ENCODE measurements at regions not wholly inside any gene's neighbourhood (a gene's known extent, or its start where the extent isn't known, plus 50 kb on each side); places are given as distances from the start of the nearest gene placed in this dataset.

DNA sequence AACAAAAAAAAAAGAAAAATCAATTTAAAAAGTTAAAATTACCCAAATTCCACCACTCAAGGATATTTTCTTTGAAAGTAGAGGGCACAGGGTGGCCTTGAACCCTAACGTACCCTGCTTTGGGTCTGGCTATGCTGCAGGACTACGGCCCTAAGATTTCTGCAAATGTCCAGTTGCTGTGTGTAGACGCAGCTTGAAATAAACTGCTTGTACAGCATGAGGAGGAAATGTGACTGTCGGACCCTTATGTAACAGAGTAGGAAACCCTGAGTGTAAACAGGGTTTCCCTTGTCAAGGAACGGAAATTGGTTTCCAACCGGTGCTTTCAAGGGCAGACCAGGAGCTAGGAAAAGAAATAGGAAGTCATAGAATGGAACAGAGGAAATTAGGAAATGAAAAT, 60.7 kb upstream of the SHLD1 start:
- Histone ChIP-seq H3K4me3 (ENCODE audit: low read depth, low read length) (no peak overlapping the region), H3K4me1 (ENCODE audit: control insufficient read depth, insufficient read depth, low read length) (no peaks in the 10 kb centered on the region), H3K36me3 (ENCODE audit: control insufficient read depth in 2 of 2, insufficient read depth in 1 of 2, low read length in 2 of 2) (no peaks in the 10 kb centered on the region), H3K27ac (ENCODE audit: extremely low read depth, low read depth, low read length) (no peak overlapping the region), H3K9me3 (ENCODE audit: control insufficient read depth, insufficient read depth, low read depth, low read length) (no peaks in the 10 kb centered on the region)
- POLR2A ChIA-PET: no interaction called here
- no peak for TF ChIP-seq ZNF610 (tag by site-specific recombination; IDR thresholded peaks at IDR 0.05; ENCODE audit: borderline replicate concordance)
- TF ChIP-seq ZNF341 (tag by site-specific recombination; IDR thresholded peaks at IDR 0.05; ENCODE audit: low read depth): no peak
- no peak for TF ChIP-seq SCRT1 (tag by site-specific recombination; IDR thresholded peaks at IDR 0.05; ENCODE audit: borderline replicate concordance)
- TF ChIP-seq ZNF621 (tag by site-specific recombination; IDR thresholded peaks at IDR 0.05): no peak
- no peak for TF ChIP-seq GLIS1 (tag by site-specific recombination; IDR thresholded peaks at IDR 0.05)
- TF ChIP-seq ZNF398 (tag by site-specific recombination; IDR thresholded peaks at IDR 0.05): no peak
- no peak for TF ChIP-seq MYNN (tag by site-specific recombination; IDR thresholded peaks at IDR 0.05; ENCODE audit: borderline replicate concordance)
- CTCF ChIA-PET: interaction anchor here (0.6 kb wide), 1 partner anchor 61 kb away, joined by 4 read pairs; no protein-coding TSS in a partner anchor

DNA sequence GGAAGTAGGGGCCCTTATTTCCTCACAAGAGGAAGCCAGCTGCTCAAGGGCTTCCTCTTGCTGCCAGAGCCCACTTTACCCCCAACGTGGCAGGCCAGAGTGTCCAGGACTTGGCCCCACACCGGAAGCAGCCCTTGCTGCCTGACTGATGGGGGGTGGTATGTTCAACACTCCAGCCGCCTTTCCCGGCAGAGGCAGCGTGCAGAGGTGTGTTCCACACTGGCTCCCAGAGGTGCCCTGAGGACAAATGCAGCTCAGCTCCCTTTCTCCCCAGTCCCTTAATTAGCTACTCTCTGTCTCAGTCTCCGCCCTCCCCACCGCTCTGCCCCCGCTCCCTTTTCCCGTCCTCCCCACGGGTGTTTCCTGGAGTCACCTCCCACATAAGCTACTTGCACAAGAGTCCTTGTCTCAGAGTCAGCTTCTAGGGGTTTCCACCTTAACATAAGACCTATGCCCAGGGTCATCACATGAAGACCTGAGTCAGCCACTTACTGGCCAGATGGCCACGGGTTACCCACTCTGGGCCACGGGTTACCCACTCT, 61.7 kb upstream of the SHLD1 start:
- ChIA-PET POLR2A (no interaction called here), CTCF (interaction anchor here (0.5 kb wide), 1 partner anchor 141 kb away, joined by 4 read pairs; no protein-coding TSS in a partner anchor)
- H3K4me3 ChIP-seq (ENCODE audit: low read depth, low read length): no peak overlapping the region
- H3K27ac ChIP-seq (ENCODE audit: extremely low read depth, low read depth, low read length): no peak overlapping the region
- TF ChIP-seq SCRT2 (tag by site-specific recombination; IDR thresholded peaks at IDR 0.05) (no peak), SP2 (tag by site-specific recombination; IDR thresholded peaks at IDR 0.05) (no peak), ZFHX2 (tag by site-specific recombination; conservative IDR thresholded peaks at IDR 0.05) (0 out of 2 replicates have a peak, but pooled peaks have one; percentile 12), HOXD13 (CRISPR knock-in tag; IDR thresholded peaks at IDR 0.05; ENCODE audit: borderline replicate concordance) (no peak), ZNF571 (tag by site-specific recombination; IDR thresholded peaks at IDR 0.05) (no peak)
- TF ChIP-seq, protein P1, sequence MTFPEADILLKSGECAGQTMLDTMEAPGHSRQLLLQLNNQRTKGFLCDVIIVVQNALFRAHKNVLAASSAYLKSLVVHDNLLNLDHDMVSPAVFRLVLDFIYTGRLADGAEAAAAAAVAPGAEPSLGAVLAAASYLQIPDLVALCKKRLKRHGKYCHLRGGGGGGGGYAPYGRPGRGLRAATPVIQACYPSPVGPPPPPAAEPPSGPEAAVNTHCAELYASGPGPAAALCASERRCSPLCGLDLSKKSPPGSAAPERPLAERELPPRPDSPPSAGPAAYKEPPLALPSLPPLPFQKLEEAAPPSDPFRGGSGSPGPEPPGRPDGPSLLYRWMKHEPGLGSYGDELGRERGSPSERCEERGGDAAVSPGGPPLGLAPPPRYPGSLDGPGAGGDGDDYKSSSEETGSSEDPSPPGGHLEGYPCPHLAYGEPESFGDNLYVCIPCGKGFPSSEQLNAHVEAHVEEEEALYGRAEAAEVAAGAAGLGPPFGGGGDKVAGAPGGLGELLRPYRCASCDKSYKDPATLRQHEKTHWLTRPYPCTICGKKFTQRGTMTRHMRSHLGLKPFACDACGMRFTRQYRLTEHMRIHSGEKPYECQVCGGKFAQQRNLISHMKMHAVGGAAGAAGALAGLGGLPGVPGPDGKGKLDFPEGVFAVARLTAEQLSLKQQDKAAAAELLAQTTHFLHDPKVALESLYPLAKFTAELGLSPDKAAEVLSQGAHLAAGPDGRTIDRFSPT (tag by site-specific recombination; IDR thresholded peaks at IDR 0.05): no peak
- no peaks in the 10 kb centered on the region for H3K4me1 ChIP-seq (ENCODE audit: control insufficient read depth, insufficient read depth, low read length)
- no peaks in the 10 kb centered on the region for H3K36me3 ChIP-seq (ENCODE audit: control insufficient read depth in 2 of 2, insufficient read depth in 1 of 2, low read length in 2 of 2)
- H3K9me3 ChIP-seq (ENCODE audit: control insufficient read depth, insufficient read depth, low read depth, low read length): no peaks in the 10 kb centered on the region

DNA sequence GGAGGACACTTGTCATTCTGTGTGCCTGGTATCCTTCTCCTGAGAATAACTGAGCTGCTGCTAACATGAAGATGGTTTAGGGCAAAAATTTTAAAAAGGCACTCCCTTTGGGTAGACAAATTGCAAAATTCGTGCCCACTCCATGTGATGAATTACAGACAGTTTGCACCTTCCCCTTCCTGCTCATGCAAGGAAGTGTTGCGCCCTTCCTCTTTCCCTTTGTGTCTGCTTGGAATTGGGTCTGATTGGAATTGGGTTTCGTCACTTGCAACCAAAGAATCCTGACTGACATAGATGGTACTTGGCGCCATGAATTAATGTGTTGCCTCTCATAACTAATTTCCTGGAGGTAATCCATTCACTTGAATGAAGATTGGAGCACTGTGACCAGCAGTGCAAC, 62.3 kb upstream of the SHLD1 start:
- Histone ChIP-seq H3K36me3 (ENCODE audit: control insufficient read depth in 2 of 2, insufficient read depth in 1 of 2, low read length in 2 of 2) (no peaks in the 10 kb centered on the region), H3K9me3 (ENCODE audit: control insufficient read depth, insufficient read depth, low read depth, low read length) (no peaks in the 10 kb centered on the region), H3K27ac (ENCODE audit: extremely low read depth, low read depth, low read length) (no peak overlapping the region), H3K4me3 (ENCODE audit: low read depth, low read length) (no peak overlapping the region), H3K4me1 (ENCODE audit: control insufficient read depth, insufficient read depth, low read length) (no peaks in the 10 kb centered on the region)
- ChIA-PET CTCF (interaction anchor here (0.5 to 0.6 kb wide), 2 partner anchors 142 to 151 kb away, joined by 4 to 6 read pairs; no protein-coding TSS in a partner anchor), POLR2A (no interaction called here)
- no peak for TF ChIP-seq ZNF76 (tag by site-specific recombination; IDR thresholded peaks at IDR 0.05; ENCODE audit: borderline replicate concordance, low read depth)
- no peak for TF ChIP-seq ZNF335 (tag by site-specific recombination; conservative IDR thresholded peaks at IDR 0.05)
- no peak for TF ChIP-seq ZNF626 (tag by site-specific recombination; IDR thresholded peaks at IDR 0.05)
- TF ChIP-seq, protein P2, sequence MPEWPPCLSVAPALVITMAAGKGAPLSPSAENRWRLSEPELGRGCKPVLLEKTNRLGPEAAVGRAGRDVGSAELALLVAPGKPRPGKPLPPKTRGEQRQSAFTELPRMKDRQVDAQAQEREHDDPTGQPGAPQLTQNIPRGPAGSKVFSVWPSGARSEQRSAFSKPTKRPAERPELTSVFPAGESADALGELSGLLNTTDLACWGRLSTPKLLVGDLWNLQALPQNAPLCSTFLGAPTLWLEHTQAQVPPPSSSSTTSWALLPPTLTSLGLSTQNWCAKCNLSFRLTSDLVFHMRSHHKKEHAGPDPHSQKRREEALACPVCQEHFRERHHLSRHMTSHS (tag by site-specific recombination; IDR thresholded peaks at IDR 0.05): no peak
- no peak for TF ChIP-seq ZBTB7A (tag by site-specific recombination; IDR thresholded peaks at IDR 0.05; ENCODE audit: low read depth)
- TF ChIP-seq, protein P3, sequence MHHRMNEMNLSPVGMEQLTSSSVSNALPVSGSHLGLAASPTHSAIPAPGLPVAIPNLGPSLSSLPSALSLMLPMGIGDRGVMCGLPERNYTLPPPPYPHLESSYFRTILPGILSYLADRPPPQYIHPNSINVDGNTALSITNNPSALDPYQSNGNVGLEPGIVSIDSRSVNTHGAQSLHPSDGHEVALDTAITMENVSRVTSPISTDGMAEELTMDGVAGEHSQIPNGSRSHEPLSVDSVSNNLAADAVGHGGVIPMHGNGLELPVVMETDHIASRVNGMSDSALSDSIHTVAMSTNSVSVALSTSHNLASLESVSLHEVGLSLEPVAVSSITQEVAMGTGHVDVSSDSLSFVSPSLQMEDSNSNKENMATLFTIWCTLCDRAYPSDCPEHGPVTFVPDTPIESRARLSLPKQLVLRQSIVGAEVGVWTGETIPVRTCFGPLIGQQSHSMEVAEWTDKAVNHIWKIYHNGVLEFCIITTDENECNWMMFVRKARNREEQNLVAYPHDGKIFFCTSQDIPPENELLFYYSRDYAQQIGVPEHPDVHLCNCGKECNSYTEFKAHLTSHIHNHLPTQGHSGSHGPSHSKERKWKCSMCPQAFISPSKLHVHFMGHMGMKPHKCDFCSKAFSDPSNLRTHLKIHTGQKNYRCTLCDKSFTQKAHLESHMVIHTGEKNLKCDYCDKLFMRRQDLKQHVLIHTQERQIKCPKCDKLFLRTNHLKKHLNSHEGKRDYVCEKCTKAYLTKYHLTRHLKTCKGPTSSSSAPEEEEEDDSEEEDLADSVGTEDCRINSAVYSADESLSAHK (tag by site-specific recombination; IDR thresholded peaks at IDR 0.05): no peak
- no peak for TF ChIP-seq TSHZ1 (tag by site-specific recombination; IDR thresholded peaks at IDR 0.05; ENCODE audit: borderline replicate concordance)
